VCaP (cell line): ENCODE measurements at regions not wholly inside any gene's neighbourhood (a gene's known extent, or its start where the extent isn't known, plus 50 kb on each side); places are given as distances from the start of the nearest gene placed in this dataset.

Experiments
- H3K27ac ChIP-seq: fragments of 450-650 bp; 2 replicates; pipeline ENCODE4 v1.5.1; 2017
- TF ChIP-seq, protein P1 (sequence below): fragments of 450-650 bp; conservative IDR thresholded peaks from 2 replicates; pipeline ENCODE4 v1.5.1; 2017; ENCODE audit warnings: mild to moderate bottlenecking, moderate library complexity

DNA sequence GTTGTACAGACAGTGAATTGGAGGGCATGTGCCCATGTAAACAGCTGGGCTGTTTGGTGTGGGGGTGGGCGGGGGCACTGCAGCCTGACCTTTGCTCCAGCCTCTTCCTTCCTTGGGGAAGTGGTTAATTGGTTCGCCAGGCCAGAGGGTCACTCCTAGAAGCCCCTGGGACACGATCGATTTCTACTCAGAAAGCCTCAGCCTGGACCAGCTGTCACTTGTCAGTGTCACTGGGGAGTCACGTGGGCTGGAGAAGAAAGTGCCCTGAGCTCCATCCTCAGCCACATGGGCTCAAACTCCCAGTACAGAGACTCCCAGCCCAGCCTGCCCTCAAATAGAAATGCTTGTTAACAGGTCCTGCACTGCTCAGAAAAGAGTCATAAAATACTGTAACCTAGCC lies 423.8 kb upstream of the SULF2 start:
- TF ChIP-seq, protein P1, sequence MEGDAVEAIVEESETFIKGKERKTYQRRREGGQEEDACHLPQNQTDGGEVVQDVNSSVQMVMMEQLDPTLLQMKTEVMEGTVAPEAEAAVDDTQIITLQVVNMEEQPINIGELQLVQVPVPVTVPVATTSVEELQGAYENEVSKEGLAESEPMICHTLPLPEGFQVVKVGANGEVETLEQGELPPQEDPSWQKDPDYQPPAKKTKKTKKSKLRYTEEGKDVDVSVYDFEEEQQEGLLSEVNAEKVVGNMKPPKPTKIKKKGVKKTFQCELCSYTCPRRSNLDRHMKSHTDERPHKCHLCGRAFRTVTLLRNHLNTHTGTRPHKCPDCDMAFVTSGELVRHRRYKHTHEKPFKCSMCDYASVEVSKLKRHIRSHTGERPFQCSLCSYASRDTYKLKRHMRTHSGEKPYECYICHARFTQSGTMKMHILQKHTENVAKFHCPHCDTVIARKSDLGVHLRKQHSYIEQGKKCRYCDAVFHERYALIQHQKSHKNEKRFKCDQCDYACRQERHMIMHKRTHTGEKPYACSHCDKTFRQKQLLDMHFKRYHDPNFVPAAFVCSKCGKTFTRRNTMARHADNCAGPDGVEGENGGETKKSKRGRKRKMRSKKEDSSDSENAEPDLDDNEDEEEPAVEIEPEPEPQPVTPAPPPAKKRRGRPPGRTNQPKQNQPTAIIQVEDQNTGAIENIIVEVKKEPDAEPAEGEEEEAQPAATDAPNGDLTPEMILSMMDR, result no peak
- no peak overlapping the region for H3K27ac ChIP-seq

DNA sequence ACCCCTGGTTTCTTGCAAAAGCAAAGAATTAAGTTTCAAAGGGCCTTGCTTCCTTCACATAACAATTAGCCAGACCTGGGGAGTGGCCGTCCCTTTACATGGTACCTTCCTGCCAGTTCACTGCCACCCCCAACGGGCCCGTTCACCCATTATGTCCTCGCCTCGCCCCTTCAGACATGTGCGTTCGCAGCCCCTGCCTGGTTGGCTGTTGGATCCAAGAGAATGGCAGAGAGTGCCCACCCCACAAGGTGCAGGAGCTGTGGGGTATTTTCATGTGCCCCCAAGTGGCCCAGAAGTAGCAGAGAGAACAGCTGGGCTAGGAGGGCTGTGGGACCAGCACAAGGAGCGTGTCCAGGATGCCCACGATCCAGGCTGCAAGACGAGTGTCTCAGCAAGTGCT lies 422.9 kb upstream of the SULF2 start:
- H3K27ac ChIP-seq, result no peak overlapping the region
- TF ChIP-seq, protein P1, result no peak

DNA sequence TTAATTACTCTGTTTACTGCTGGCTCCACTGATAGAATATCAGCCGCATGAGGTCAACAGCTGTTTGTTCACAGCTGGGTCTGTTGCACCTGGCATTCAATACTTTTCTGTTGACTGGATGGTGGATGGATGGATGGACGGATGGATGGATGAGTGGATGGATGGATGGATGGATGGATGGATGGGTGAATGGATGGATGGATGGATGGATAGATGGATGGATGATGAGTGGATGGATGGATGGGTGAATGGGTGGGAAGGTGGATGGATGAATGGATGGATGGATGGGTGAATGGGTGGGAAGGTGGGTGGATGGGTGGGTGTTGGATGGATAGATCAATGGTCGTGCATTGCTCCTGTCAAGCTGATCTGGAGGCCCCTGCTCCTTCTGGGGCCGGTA lies 422.2 kb upstream of the SULF2 start:
- TF ChIP-seq, protein P1, result no peak
- H3K27ac ChIP-seq, result no peak overlapping the region

DNA sequence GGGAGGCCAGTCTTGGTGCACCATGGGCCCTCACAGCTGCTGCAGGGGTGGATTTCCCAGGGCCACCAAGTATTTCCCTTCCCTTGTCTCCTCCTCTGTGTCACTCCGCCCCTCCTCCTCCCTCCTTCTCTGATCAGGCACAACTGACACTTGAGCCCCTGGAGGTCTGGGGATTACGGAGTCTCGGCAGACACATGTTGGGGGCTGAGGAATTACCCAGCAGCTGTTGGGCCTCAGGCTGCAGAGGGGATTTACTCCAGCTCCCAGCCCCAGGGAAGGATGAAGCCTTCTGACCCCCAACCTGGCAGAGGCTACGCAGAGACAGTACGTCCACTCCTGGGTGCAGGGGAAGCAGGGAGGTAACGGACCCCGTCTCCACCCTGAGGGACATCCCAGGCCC lies 420.5 kb upstream of the SULF2 start:
- TF ChIP-seq, protein P1, result no peak
- no peak overlapping the region for H3K27ac ChIP-seq

DNA sequence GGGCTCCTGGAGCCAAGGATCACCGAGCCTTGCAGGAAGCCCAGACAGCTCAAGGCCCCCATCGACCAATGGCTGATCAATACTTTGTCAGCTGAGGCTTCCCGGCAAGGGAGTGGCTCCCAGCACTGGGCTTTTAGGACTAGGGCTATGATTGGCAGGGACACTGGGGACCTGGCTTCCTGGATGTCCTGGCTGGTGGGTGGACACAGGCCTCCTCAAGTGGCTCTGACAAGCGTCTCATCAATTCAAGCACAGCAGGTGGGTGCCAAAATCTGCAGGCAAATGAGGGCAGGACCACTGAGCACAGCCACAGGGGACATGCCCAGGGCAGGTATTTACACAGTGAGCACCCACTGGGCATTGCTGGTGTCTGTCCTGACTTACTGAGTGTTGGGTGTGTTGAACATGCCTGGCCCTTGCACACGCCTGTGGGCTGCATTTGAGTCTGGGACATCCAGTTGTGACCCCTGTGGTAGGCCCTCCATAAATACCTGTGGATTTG lies 420.1 kb upstream of the SULF2 start:
- no peak overlapping the region for H3K27ac ChIP-seq
- TF ChIP-seq, protein P1, result no peak

DNA sequence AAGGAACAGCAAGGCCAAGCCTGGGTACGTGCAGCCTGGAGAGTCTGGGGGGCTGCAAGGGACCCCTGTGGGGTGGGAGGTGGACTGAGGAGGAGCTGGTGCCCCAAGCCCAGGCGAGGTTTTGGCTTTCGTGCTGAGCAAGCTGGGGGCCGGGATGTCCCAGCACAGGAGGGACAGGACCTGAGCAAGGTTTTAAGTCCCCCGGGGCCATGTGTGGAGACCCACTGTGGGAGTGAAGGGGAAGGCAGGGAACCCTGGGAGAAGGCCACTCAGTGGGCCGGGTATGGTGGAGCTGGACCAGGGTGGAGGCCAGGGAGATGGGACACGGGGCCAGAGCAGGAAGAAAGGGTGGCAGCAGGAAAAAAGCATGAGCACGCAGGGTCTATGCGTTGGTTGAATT lies 419.2 kb upstream of the SULF2 start:
- TF ChIP-seq, protein P1, result no peak

DNA sequence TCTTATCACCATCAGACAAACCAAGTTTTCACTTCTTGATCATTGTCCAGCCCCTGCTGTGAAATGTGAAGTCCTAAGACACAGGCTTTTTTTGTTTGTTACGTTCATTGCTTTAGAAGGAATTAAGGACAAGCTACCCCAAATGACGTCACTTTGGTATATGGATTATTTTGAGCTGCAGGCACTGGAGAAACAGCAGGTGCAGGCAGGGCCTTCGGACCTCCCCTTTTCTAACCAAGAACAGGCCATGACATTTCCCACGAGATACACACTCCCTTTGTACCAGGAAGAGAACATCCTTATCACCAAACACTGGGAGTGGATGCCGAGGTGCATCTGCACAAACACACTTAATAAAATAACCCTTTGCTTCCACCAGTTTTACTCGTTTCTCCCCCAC lies 418.0 kb upstream of the SULF2 start:
- no peak overlapping the region for H3K27ac ChIP-seq
- TF ChIP-seq, protein P1, result no peak

More for the DNA sequence above, 419.2 kb upstream of the SULF2 start:
- no peak overlapping the region for H3K27ac ChIP-seq
